Brain microvascular endothelial cell (primary cell): ENCODE measurements at regions not wholly inside any gene's neighbourhood (a gene's known extent, or its start where the extent isn't known, plus 50 kb on each side); places are given as distances from the start of the nearest gene placed in this dataset.

Source experiments
- DNase-seq: peaks from one replicate; pipeline ENCODE4 v3.0.0-alpha.2; 2020
- H3K27ac ChIP-seq: fragments of 250-450 bp; sonication (Bioruptor Pico); 2 replicates; pipeline ENCODE4 v1.5.1; 2020; ENCODE audit warnings: mild to moderate bottlenecking, moderate library complexity
- H3K27me3 ChIP-seq: fragments of 250-450 bp; sonication (Bioruptor Pico); replicated peaks from 2 replicates; pipeline ENCODE4 v1.5.1; 2020; ENCODE audit warnings: mild to moderate bottlenecking
- H3K36me3 ChIP-seq: fragments of 250-450 bp; sonication (Bioruptor Pico); replicated peaks from 2 replicates; pipeline ENCODE4 v1.5.1; 2020; ENCODE audit warnings: mild to moderate bottlenecking
- H3K4me3 ChIP-seq: 2 replicates; pipeline ENCODE4 v1.5.1; 2011; ENCODE audit warnings: low read depth, mild to moderate bottlenecking, control low read depth, low read length, moderate library complexity
- in situ Hi-C: cut with HindIII; loops from 2 replicates; pipeline ENCODE4 v1.10.0; 2017; ENCODE audit warnings: low sequenced_read_pairs, low pct_ligation_motif_present
- TF ChIP-seq, protein P1 (sequence below): IDR thresholded peaks from 2 replicates; pipeline ENCODE4 v1.5.1; 2011; ENCODE audit warnings: low read depth, mild to moderate bottlenecking, moderate library complexity, low read length, control low read depth, inconsistent platforms; ENCODE audit errors: missing control alignments

DNA sequence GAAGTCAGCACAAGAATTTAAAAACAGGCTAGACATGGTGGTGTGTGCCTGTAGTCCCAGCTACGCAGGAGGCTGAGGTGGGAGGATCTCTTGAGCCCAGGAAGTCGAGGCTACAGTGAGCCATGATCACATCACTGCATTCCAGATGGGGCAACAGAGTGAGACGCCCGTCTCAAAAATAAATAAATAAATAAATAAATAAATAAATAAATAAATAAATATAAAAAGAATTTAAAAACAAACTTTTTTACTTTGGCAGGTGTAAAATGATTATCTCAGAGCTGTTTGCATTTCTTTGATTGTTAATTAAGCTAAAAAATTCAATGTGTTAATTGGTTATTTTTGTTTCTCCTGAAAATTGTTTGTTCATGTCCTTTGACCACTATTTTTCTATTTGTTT is 97.5 kb upstream of the RPS6KA3 start:
- DNase-seq, result no peak
- in situ Hi-C loops, result no loop called here
- Histone ChIP-seq H3K27me3 (no peaks in the 10 kb centered on the region), H3K27ac (no peak overlapping the region), H3K4me3 (no peak overlapping the region), H3K36me3 (no peaks in the 10 kb centered on the region)
- TF ChIP-seq, protein P1, sequence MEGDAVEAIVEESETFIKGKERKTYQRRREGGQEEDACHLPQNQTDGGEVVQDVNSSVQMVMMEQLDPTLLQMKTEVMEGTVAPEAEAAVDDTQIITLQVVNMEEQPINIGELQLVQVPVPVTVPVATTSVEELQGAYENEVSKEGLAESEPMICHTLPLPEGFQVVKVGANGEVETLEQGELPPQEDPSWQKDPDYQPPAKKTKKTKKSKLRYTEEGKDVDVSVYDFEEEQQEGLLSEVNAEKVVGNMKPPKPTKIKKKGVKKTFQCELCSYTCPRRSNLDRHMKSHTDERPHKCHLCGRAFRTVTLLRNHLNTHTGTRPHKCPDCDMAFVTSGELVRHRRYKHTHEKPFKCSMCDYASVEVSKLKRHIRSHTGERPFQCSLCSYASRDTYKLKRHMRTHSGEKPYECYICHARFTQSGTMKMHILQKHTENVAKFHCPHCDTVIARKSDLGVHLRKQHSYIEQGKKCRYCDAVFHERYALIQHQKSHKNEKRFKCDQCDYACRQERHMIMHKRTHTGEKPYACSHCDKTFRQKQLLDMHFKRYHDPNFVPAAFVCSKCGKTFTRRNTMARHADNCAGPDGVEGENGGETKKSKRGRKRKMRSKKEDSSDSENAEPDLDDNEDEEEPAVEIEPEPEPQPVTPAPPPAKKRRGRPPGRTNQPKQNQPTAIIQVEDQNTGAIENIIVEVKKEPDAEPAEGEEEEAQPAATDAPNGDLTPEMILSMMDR, result no peak

DNA sequence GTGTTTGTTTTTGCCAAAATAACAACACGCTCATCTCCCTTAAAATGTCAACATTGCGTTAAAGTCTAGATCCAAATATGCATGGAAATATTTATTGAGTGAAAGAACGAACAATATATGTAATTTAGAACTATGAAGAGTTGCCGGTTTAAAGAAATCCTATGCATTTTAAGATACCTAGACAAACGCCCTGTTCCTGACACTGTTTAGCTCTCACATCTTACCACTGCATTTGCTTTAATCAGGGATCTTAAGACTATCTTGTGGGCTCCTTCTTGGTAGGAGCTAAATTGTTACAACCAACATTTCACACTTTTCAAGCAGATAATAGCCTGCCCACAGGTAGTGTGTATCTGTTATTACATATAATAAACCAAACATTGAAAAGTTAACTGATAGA is 96.6 kb upstream of the RPS6KA3 start:
- Histone ChIP-seq H3K27me3 (no peaks in the 10 kb centered on the region), H3K4me3 (no peak overlapping the region), H3K36me3 (no peaks in the 10 kb centered on the region), H3K27ac (peak overlapping the region; percentile 57)
- DNase-seq, result no peak
- in situ Hi-C loops, result no loop called here
- TF ChIP-seq, protein P1, result no peak

DNA sequence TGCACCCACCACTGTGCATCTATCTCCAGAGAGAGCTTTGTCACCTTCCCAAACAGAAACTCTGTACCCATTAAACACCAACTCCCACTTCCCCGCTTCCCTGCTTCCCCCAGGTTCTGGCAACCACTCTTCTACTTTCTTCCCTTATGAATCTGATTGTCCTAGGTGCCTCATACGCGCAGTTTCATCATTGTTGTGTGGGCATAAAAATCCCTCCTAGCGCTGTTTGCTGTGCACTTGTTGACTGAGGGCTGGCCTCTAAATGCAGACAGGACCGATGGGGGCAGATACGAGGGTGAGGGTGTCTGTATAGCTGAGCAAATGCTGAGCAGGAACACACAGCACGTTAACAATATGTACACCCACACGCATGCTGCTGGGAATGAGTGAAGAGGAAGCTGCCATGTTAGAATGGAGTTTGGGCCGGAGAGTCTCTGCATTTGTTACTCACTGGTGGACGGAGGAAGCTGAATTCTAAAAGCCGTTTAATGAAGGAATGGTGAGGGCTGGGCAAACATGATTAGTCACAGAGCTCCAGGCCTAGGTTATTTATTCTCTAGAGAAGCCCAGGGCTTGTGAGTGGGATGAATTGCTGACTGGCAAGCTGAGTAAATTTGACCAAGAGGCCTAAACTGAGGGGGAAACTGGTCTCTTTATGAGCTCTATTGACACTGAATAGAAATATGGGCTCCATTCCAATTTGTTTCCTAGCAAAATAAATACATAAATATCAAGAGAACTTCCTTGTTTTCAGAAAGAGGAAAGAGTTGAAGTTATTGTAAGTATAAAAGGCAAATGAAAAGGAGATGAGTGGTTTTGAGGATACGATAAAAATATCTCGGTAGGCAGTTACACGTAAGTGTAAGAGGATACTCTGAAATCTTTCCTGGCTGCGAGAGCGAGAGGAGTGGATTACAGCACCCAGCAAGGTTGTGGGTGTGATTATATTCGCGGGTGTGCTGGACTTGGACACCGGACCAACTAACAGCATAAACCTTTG is 95.9 kb upstream of the RPS6KA3 start:
- in situ Hi-C loops, result no loop called here
- Histone ChIP-seq H3K4me3 (no peak overlapping the region), H3K27ac (peak overlapping the region; percentile 57), H3K36me3 (no peaks in the 10 kb centered on the region), H3K27me3 (no peaks in the 10 kb centered on the region)
- peak; percentile 62 for DNase-seq
- TF ChIP-seq, protein P1, result no peak

DNA sequence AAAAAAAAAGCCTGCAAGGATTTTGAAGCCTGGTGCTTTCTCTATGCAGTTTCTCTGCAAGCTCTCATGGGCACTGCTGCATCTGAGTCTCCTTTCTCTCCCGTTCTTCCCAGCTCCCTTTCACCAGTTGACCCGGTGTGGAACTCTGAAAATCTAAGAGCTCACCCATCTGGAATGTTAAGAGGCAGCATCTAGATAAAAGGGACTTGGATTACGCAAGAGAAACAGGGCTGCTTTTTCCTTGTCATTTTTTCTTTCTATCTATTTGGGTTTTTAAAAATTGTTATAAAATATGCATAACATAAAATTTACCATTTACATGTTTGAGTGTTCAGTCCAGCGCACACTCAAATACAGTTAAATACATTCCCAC is 95.2 kb upstream of the RPS6KA3 start:
- Histone ChIP-seq H3K36me3 (no peaks in the 10 kb centered on the region), H3K27ac (peak overlapping the region; percentile 57), H3K4me3 (no peak overlapping the region), H3K27me3 (no peaks in the 10 kb centered on the region)
- in situ Hi-C loops, result no loop called here
- TF ChIP-seq, protein P1, result no peak
- DNase-seq, result peak; percentile 65

DNA sequence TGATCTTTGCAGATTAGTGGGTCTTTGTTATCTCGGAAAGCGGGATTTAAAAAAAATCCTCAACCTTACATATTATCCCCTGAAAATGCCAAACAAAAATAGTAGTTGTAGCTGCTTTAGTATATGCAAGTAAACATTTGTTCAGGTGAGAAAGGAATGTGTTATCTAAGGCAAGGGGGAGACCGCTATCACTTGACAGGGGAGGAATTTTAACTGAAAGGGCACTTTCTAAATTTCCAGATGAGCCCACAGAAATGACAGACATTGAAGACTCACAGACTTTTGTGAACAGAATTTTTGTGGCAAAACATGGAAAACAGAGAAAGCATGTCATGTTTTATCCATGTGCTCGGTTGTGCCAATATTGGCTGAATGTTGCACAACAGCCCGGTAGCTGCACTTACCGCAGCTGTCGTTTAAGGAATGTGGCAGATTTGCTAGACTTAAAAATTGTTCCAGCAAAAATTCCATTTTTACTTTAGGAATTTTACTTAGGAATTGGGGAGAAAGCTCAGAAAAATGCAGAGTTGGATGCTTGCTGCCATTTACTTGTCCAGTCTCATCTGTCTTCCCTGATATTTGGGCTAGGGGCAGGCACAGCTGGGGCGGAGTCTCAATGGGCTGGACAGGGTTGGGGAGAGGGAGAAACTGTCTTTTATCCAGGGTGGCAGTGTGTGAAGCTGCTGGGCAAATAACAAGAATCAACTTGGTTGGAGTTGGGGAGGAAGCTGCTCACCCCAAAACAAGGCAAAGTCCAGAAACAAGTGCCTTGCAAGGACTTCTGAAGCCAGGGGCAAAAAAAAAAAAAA is 94.6 kb upstream of the RPS6KA3 start:
- Histone ChIP-seq H3K27ac (peak overlapping the region; percentile 46), H3K4me3 (no peak overlapping the region), H3K36me3 (no peaks in the 10 kb centered on the region), H3K27me3 (no peaks in the 10 kb centered on the region)
- TF ChIP-seq, protein P1, result no peak
- DNase-seq, result peak; percentile 14
- in situ Hi-C loops, result no loop called here
